H1 (cell line): ENCODE measurements at regions not wholly inside any gene's neighbourhood (a gene's known extent, or its start where the extent isn't known, plus 50 kb on each side); places are given as distances from the start of the nearest gene placed in this dataset.

Source experiments
- CTCF ChIA-PET: fragments of 300-600 bp; sonication (Branson Sonifier 250); formaldehyde crosslinking; loops from one replicate; lab custom pipeline; 2021; ENCODE audit not compliant: partially characterized antibody; lab: Charles Lee
- POLR2A ChIA-PET: fragments of 300-600 bp; sonication (Branson Sonifier 250); formaldehyde crosslinking; loops from one replicate; lab custom pipeline; 2021; ENCODE audit warnings: inconsistent platforms; ENCODE audit not compliant: partially characterized antibody; lab: Charles Lee
- DNase-seq, 2 experiments: peaks; one replicate each; pipeline versions ENCODE4 v3.0.0 to v3.0.0-alpha.2; 2010 to 2022; ENCODE audit warnings: low spot score in 2 of 2, low read depth in 1 of 2, mixed read lengths in 1 of 2
- FAIRE-seq: peaks from 2 replicates; lab custom pipeline; 2011; peaks lifted over from hg19 to GRCh38; lab: Jason Lieb, UNC
- H2AFZ ChIP-seq: 2 replicates; pipeline ENCODE4 v1.8.1; 2012; ENCODE audit warnings: low read length, inconsistent platforms
- H2AK5ac ChIP-seq: 2 replicates; pipeline ENCODE4 v1.6.1; 2013; ENCODE audit warnings: low read depth, low read length
- H2BK120ac ChIP-seq: replicated peaks from 2 replicates; pipeline ENCODE3; 2013; ENCODE audit warnings: low read depth, low read length, inconsistent platforms
- H2BK12ac ChIP-seq: 2 replicates; pipeline ENCODE4 v1.6.1; 2013; ENCODE audit warnings: low read depth, low read length
- H2BK15ac ChIP-seq: 2 replicates; pipeline ENCODE4 v1.6.1; 2013; ENCODE audit warnings: low read length
- H2BK20ac ChIP-seq: 2 replicates; pipeline ENCODE4 v1.6.1; 2013; ENCODE audit warnings: low read length
- H2BK5ac ChIP-seq: 2 replicates; pipeline ENCODE4 v1.6.1; 2013; ENCODE audit warnings: low read depth, low read length
- H3K14ac ChIP-seq: 2 replicates; pipeline ENCODE4 v1.6.1; 2013; ENCODE audit warnings: inconsistent platforms; ENCODE audit not compliant: insufficient read length
- H3K18ac ChIP-seq: 2 replicates; pipeline ENCODE4 v1.6.1; 2013; ENCODE audit warnings: low read length; ENCODE audit errors: extremely low read depth
- H3K23ac ChIP-seq: 2 replicates; pipeline ENCODE4 v1.6.1; 2013; ENCODE audit warnings: inconsistent platforms; ENCODE audit not compliant: insufficient read length
- H3K23me2 ChIP-seq: 2 replicates; pipeline ENCODE4 v1.6.1; 2013; ENCODE audit warnings: low read depth, low read length
- H3K27ac ChIP-seq: 2 replicates; pipeline ENCODE4 v1.6.1; 2011; ENCODE audit warnings: low read depth, low read length, inconsistent platforms
- H3K27me3 ChIP-seq, 4 experiments: replicated peaks in 1 of 4; 1 replicate in 1 of 4; 2 replicates in 3 of 4; pipeline versions ENCODE4 v1.6.1 to v1.8.1; 2011 to 2013; ENCODE audit warnings: low read length in 3 of 4, mild to moderate bottlenecking in 3 of 4, inconsistent platforms in 2 of 4, mixed read lengths in 2 of 4, moderate library complexity in 1 of 4; ENCODE audit not compliant: control insufficient read depth in 3 of 4, insufficient read depth in 3 of 4; ENCODE audit errors: extremely low read depth in 1 of 4
- H3K36me3 ChIP-seq, 4 experiments: 2 replicates each; pipeline versions ENCODE4 v1.6.1 to v1.8.1; 2011 to 2013; ENCODE audit warnings: mild to moderate bottlenecking in 4 of 4, low read length in 3 of 4, moderate library complexity in 2 of 4, control low read depth in 1 of 4, inconsistent platforms in 1 of 4; ENCODE audit not compliant: insufficient read depth in 4 of 4, control insufficient read depth in 2 of 4
- H3K4ac ChIP-seq: replicated peaks from 2 replicates; pipeline ENCODE3; 2013; ENCODE audit warnings: low read length, low read depth, mixed read lengths, inconsistent platforms; ENCODE audit not compliant: insufficient read length
- H3K4me1 ChIP-seq, 4 experiments: replicated peaks in 1 of 4; 1 replicate in 1 of 4; 2 replicates in 3 of 4; pipeline versions ENCODE4 v1.6.1 to v1.8.1; 2011 to 2013; ENCODE audit warnings: low read length in 3 of 4, inconsistent platforms in 2 of 4, mixed read lengths in 1 of 4; ENCODE audit not compliant: insufficient read depth in 4 of 4, control insufficient read depth in 3 of 4
- H3K4me2 ChIP-seq, 2 experiments: 2 replicates each; pipeline versions ENCODE4 v1.6.1 to v1.8.1; 2011 to 2013; ENCODE audit warnings: low read depth in 2 of 2, low read length in 2 of 2, control low read depth in 1 of 2, inconsistent platforms in 1 of 2, mild to moderate bottlenecking in 1 of 2; ENCODE audit not compliant: insufficient read depth in 1 of 2
- H3K4me3 ChIP-seq, 4 experiments: fragments of 200-600, 300-600 bp in 1 of 4; sonication (generic), shearing (Covaris generic), sonication (Bioruptor Twin) in 1 of 4; 2 replicates each; pipeline versions ENCODE4 v1.5.1 to v1.8.1; 2011 to 2016; ENCODE audit warnings: low read length in 4 of 4, low read depth in 3 of 4, control low read depth in 2 of 4, inconsistent platforms in 2 of 4, mild to moderate bottlenecking in 2 of 4, mixed read lengths in 1 of 4, moderate library complexity in 1 of 4; ENCODE audit not compliant: insufficient read depth in 2 of 4; ENCODE audit errors: extremely low read depth in 1 of 4
- H3K56ac ChIP-seq: replicated peaks from 2 replicates; pipeline ENCODE3; 2013; ENCODE audit warnings: low read depth, mild to moderate bottlenecking, mixed read lengths, low read length, inconsistent platforms; ENCODE audit not compliant: insufficient read length
- H3K79me1 ChIP-seq: 2 replicates; pipeline ENCODE4 v1.6.1; 2013; ENCODE audit warnings: low read depth, low read length, control low read depth
- H3K79me2 ChIP-seq, 2 experiments: 2 replicates each; pipeline versions ENCODE4 v1.6.1 to v1.8.1; 2012 to 2013; ENCODE audit warnings: low read length in 2 of 2, mild to moderate bottlenecking in 2 of 2, inconsistent platforms in 1 of 2; ENCODE audit not compliant: insufficient read depth in 2 of 2, control insufficient read depth in 1 of 2
- H3K9ac ChIP-seq, 4 experiments: replicated peaks in 1 of 4; 1 replicate in 1 of 4; 2 replicates in 3 of 4; pipeline versions ENCODE4 v1.6.1 to v1.8.1; 2011 to 2013; ENCODE audit warnings: low read depth in 3 of 4, low read length in 3 of 4, control low read depth in 2 of 4, mild to moderate bottlenecking in 2 of 4, moderate library complexity in 2 of 4, inconsistent platforms in 1 of 4; ENCODE audit errors: extremely low read depth in 1 of 4
- H3K9me3 ChIP-seq, 2 experiments: 2 replicates each; pipeline versions ENCODE4 v1.6.1 to v1.8.1; 2012 to 2013; ENCODE audit warnings: mild to moderate bottlenecking in 2 of 2, moderate library complexity in 2 of 2, control low read depth in 1 of 2, inconsistent platforms in 1 of 2, low read depth in 1 of 2, low read length in 1 of 2, mixed read lengths in 1 of 2; ENCODE audit not compliant: insufficient read depth in 2 of 2
- H4K20me1 ChIP-seq, 2 experiments: replicated peaks in 1 of 2; 2 replicates each; pipeline versions ENCODE3 to v1.8.1; 2011 to 2013; ENCODE audit warnings: inconsistent platforms in 2 of 2, low read length in 2 of 2, mild to moderate bottlenecking in 1 of 2; ENCODE audit not compliant: insufficient read depth in 2 of 2, control insufficient read depth in 1 of 2
- H4K5ac ChIP-seq: 2 replicates; pipeline ENCODE4 v1.6.1; 2013; ENCODE audit warnings: low read length, low read depth, mixed read lengths, inconsistent platforms; ENCODE audit not compliant: insufficient read length
- H4K8ac ChIP-seq: 2 replicates; pipeline ENCODE4 v1.8.0; 2013; ENCODE audit warnings: mild to moderate bottlenecking, moderate library complexity, low read length, inconsistent platforms; ENCODE audit not compliant: insufficient read depth; ENCODE audit errors: extremely low read depth
- H4K91ac ChIP-seq: replicated peaks from 2 replicates; pipeline ENCODE3; 2013; ENCODE audit warnings: low read length, mixed read lengths, inconsistent platforms; ENCODE audit not compliant: insufficient read length
- ASH2L ChIP-seq: fragments of 200-600, 300-600 bp; sonication (generic); IDR thresholded peaks from one replicate; pipeline ENCODE4 v1.7.1; 2017; ENCODE audit warnings: low read length
- CBX5 ChIP-seq: fragments of 300-800, 300-1000 bp; sonication (generic); IDR thresholded peaks from 2 replicates; pipeline ENCODE4 v1.7.1; 2016; ENCODE audit warnings: antibody characterized with exemption, low read length, low read depth
- GABPA ChIP-seq: IDR thresholded peaks from 2 replicates; pipeline ENCODE4 v1.6.1; 2011; ENCODE audit warnings: mild to moderate bottlenecking, low read length, moderate library complexity, borderline replicate concordance; ENCODE audit not compliant: insufficient read depth
- PHF8 ChIP-seq: fragments of 200-600 bp; sonication (generic); conservative IDR thresholded peaks from 2 replicates; pipeline ENCODE4 v1.7.1; 2012; ENCODE audit warnings: low read depth, mild to moderate bottlenecking, inconsistent platforms, low read length, moderate library complexity
- POLR2AphosphoS5 ChIP-seq: IDR thresholded peaks from 2 replicates; pipeline ENCODE4 v1.6.1; 2011; ENCODE audit warnings: low read depth, low read length
- SP2 ChIP-seq: IDR thresholded peaks from 2 replicates; pipeline ENCODE4 v1.6.1; 2012; ENCODE audit warnings: mild to moderate bottlenecking, low read length, inconsistent platforms
- TCF12 ChIP-seq: IDR thresholded peaks from 2 replicates; pipeline ENCODE4 v1.6.1; 2011; ENCODE audit warnings: low read depth, mild to moderate bottlenecking, low read length
- WGBS, 2 experiments: shearing (Covaris generic) in 1 of 2; methylation state at CpG; one replicate each; pipeline versions ENCODE4 v1.1.6 to v1.1.7; 2013 to 2015; ENCODE audit warnings: low lambda C conversion rate in 2 of 2, mixed read lengths in 2 of 2, inconsistent platforms in 1 of 2, low coverage in 1 of 2, missing lambda C conversion rate in 1 of 2; ENCODE audit not compliant: insufficient replicate concordance in 2 of 2, insufficient coverage in 1 of 2, insufficient read length in 1 of 2; ENCODE audit errors: extremely low coverage in 1 of 2, missing lambda C conversion rate in 1 of 2; 5-methylcytosine and 5-hydroxymethylcytosine counted together
- TF ChIP-seq, protein P1 (sequence below), 3 experiments: IDR thresholded peaks; 1 replicate in 2 of 3; 2 replicates in 1 of 3; pipeline versions ENCODE4 v1.5.1 to v1.6.1; 2011; ENCODE audit warnings: low read length in 3 of 3, mild to moderate bottlenecking in 3 of 3, inconsistent platforms in 2 of 3, low read depth in 1 of 3, moderate library complexity in 1 of 3; ENCODE audit not compliant: insufficient read depth in 1 of 3; ENCODE audit errors: control extremely low read depth in 1 of 3
- TF ChIP-seq, protein P2 (sequence below): IDR thresholded peaks from 2 replicates; pipeline ENCODE4 v1.6.1; 2012; ENCODE audit warnings: inconsistent platforms

DNA sequence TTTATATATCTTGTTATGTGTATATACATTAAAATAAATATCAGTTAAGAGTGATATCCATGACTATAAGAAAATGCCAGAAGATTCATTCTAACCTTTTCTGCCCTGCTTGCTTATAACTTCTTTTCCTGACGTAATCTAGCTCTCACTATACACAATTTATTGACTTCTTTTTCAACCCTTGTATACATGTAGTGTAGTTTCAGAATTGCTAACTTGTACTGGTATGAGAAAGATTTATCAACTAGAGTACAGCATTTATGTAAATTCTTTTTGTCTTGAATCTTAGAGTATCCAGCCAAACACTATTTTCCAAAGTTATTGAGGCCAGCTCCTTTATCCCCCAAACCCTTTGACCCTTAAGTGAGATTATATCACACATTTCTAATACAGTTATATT, 798.0 kb upstream of the RAB6C start:
- Histone ChIP-seq H3K9me3 (no peaks in the 10 kb centered on the region), H4K8ac (no peak overlapping the region), H3K27me3 (no peaks in the 10 kb centered on the region), H2BK15ac (no peak overlapping the region), H3K23me2 (no peaks in the 10 kb centered on the region), H2BK5ac (no peak overlapping the region), H4K91ac (no peak overlapping the region), H2AFZ (no peak overlapping the region), H3K4ac (no peak overlapping the region), H3K27ac (no peak overlapping the region), H3K23ac (no peak overlapping the region), H3K79me2 (no peaks in the 10 kb centered on the region), H3K56ac (no peak overlapping the region), H3K4me1 (no peaks in the 10 kb centered on the region), H2BK12ac (no peak overlapping the region), H3K4me2 (no peak overlapping the region), H3K36me3 (no peaks in the 10 kb centered on the region), H3K79me1 (no peaks in the 10 kb centered on the region), H3K9ac (no peak overlapping the region), H3K18ac (no peak overlapping the region), H3K4me3 (no peak overlapping the region), H4K20me1 (no peaks in the 10 kb centered on the region), H2AK5ac (no peak overlapping the region), H3K14ac (no peak overlapping the region), H2BK20ac (no peak overlapping the region), H4K5ac (no peak overlapping the region), H2BK120ac (no peak overlapping the region)
- TF ChIP-seq, protein P1, sequence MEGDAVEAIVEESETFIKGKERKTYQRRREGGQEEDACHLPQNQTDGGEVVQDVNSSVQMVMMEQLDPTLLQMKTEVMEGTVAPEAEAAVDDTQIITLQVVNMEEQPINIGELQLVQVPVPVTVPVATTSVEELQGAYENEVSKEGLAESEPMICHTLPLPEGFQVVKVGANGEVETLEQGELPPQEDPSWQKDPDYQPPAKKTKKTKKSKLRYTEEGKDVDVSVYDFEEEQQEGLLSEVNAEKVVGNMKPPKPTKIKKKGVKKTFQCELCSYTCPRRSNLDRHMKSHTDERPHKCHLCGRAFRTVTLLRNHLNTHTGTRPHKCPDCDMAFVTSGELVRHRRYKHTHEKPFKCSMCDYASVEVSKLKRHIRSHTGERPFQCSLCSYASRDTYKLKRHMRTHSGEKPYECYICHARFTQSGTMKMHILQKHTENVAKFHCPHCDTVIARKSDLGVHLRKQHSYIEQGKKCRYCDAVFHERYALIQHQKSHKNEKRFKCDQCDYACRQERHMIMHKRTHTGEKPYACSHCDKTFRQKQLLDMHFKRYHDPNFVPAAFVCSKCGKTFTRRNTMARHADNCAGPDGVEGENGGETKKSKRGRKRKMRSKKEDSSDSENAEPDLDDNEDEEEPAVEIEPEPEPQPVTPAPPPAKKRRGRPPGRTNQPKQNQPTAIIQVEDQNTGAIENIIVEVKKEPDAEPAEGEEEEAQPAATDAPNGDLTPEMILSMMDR (IDR thresholded peaks at IDR 0.05; ENCODE audit: control extremely low read depth in 1 of 3, insufficient read depth in 1 of 3, low read depth in 1 of 3, low read length in 3 of 3): no peak
- TF ChIP-seq TCF12 (no peak), ASH2L (no peak), POLR2AphosphoS5 (no peak), CBX5 (no peak), GABPA (no peak), SP2 (no peak), PHF8 (no peak)
- TF ChIP-seq, protein P2, sequence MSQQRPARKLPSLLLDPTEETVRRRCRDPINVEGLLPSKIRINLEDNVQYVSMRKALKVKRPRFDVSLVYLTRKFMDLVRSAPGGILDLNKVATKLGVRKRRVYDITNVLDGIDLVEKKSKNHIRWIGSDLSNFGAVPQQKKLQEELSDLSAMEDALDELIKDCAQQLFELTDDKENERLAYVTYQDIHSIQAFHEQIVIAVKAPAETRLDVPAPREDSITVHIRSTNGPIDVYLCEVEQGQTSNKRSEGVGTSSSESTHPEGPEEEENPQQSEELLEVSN: no peak
- DNase-seq (no peak), FAIRE-seq (no peak)
- ChIA-PET POLR2A (no interaction called here), CTCF (interaction anchor here (1.6 kb wide), 1 partner anchor 10 kb away, joined by 4 read pairs; no protein-coding TSS in a partner anchor)
- 87% methylated on average over 1 of the region's 1 CpG; no CpG with 5 or more reads in 1 of the 2 experiments for WGBS, 2 experiments
